ENCODE measurements at regions not wholly inside any gene's neighbourhood (a gene's known extent, or its start where the extent isn't known, plus 50 kb on each side); places are given as distances from the start of the nearest gene placed in this dataset.

DNA sequence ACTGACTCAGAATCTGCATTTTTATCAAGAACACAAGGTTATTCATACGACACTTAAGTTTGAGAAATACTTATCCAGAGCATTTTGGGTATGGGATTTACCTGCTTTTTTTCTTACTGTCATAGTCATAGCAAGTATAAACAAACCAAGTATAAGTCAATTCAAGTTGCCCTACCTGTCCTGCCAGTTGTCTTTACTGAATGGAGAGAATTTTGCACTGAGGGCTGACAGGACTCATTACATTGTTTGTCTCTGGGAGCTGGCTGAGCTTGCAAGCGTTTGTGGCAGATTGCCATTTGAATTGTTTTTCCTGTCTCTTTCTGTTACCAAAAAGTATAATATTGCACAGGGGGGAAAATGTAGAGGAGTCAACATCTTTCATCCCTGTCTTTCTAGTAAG, 278.9 kb upstream of the MAGEC2 start:
- DNase-seq, result no peak
- no CpG with 5 or more reads among the region's 2 CpGs for WGBS, 2 experiments (ENCODE audit: extremely low coverage in 2 of 2, insufficient read length in 1 of 2)
- CTCF ChIA-PET, result no interaction called here

More for the DNA sequence above, 278.9 kb upstream of the MAGEC2 start:
- H4K20me1 ChIP-seq (ENCODE audit: insufficient read depth, low read length), result no peaks in the 10 kb centered on the region
- H4K5ac ChIP-seq (ENCODE audit: low read depth, low read length), result no peak overlapping the region
- no peak for ATAC-seq (ENCODE audit: low read depth)
- no peak overlapping the region for H3K27ac ChIP-seq (ENCODE audit: insufficient read depth, low read length)
- intact Hi-C loops (cut with micrococcal nuclease) (no loop called here), dilution Hi-C loops (cut with HindIII; ENCODE audit: low sequenced_read_pairs, unreplicated experiment) (no loop called here), in situ Hi-C loops (cut with MboI; ENCODE audit: low sequenced_read_pairs) (no loop called here)
- no peak overlapping the region for H3K14ac ChIP-seq (replicated peaks; ENCODE audit: low read depth, low read length)
- no peaks in the 10 kb centered on the region for H3K27me3 ChIP-seq (ENCODE audit: control insufficient read depth, insufficient read depth, low read length)
- H3K4ac ChIP-seq (ENCODE audit: low read depth, low read length), result no peak overlapping the region
- H3K56ac ChIP-seq (ENCODE audit: extremely low read depth, insufficient read depth, low read length), result no peak overlapping the region
- no peak overlapping the region for H3K23ac ChIP-seq (ENCODE audit: low read depth, low read length)
- no peak overlapping the region for H3K4me2 ChIP-seq (ENCODE audit: low read depth, low read length)
- no peak overlapping the region for H3K4me3 ChIP-seq (ENCODE audit: insufficient read depth, low read depth, low read length)
- no peaks in the 10 kb centered on the region for H3K4me1 ChIP-seq (ENCODE audit: control insufficient read depth, insufficient read depth, low read length)
- no peak overlapping the region for H3K9ac ChIP-seq (ENCODE audit: low read depth, low read length)
- H3K18ac ChIP-seq (ENCODE audit: low read depth, low read length), result no peak overlapping the region
- H3K79me1 ChIP-seq (ENCODE audit: low read depth in 1 of 2, low read length in 2 of 2), result no peaks in the 10 kb centered on the region
- BruUV-seq (replicated peaks), result no TSS peak
- POLR2A ChIA-PET (ENCODE audit: unreplicated experiment), result no interaction called here
- TF ChIP-seq, protein P1, sequence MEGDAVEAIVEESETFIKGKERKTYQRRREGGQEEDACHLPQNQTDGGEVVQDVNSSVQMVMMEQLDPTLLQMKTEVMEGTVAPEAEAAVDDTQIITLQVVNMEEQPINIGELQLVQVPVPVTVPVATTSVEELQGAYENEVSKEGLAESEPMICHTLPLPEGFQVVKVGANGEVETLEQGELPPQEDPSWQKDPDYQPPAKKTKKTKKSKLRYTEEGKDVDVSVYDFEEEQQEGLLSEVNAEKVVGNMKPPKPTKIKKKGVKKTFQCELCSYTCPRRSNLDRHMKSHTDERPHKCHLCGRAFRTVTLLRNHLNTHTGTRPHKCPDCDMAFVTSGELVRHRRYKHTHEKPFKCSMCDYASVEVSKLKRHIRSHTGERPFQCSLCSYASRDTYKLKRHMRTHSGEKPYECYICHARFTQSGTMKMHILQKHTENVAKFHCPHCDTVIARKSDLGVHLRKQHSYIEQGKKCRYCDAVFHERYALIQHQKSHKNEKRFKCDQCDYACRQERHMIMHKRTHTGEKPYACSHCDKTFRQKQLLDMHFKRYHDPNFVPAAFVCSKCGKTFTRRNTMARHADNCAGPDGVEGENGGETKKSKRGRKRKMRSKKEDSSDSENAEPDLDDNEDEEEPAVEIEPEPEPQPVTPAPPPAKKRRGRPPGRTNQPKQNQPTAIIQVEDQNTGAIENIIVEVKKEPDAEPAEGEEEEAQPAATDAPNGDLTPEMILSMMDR (conservative IDR thresholded peaks at IDR 0.05; ENCODE audit: low read depth, low read length), result no peak
- TF ChIP-seq SMC3 (IDR thresholded peaks at IDR 0.05; ENCODE audit: low read depth, low read length), result no peak
- TF ChIP-seq, protein P2, sequence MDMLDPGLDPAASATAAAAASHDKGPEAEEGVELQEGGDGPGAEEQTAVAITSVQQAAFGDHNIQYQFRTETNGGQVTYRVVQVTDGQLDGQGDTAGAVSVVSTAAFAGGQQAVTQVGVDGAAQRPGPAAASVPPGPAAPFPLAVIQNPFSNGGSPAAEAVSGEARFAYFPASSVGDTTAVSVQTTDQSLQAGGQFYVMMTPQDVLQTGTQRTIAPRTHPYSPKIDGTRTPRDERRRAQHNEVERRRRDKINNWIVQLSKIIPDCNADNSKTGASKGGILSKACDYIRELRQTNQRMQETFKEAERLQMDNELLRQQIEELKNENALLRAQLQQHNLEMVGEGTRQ (IDR thresholded peaks at IDR 0.05; ENCODE audit: low read depth, low read length), result no peak
- no peak for TF ChIP-seq ELK1 (IDR thresholded peaks at IDR 0.05; ENCODE audit: borderline replicate concordance, low read depth, low read length)
- TF ChIP-seq MAFK (IDR thresholded peaks at IDR 0.05; ENCODE audit: low read depth, low read length), result no peak
- TF ChIP-seq NFE2L2 (IDR thresholded peaks at IDR 0.05; ENCODE audit: low read depth, low read length), result no peak
- TF ChIP-seq RFX5 (IDR thresholded peaks at IDR 0.05; ENCODE audit: low read depth, low read length), result no peak
- TF ChIP-seq POLR2A (IDR thresholded peaks at IDR 0.05; ENCODE audit: low read depth, low read length), result no peak
- no peak for TF ChIP-seq CEBPB (IDR thresholded peaks at IDR 0.05; ENCODE audit: low read depth, low read length)
- TF ChIP-seq BHLHE40 (IDR thresholded peaks at IDR 0.05; ENCODE audit: low read depth, low read length), result no peak
- TF ChIP-seq MXI1 (IDR thresholded peaks at IDR 0.05; ENCODE audit: borderline replicate concordance, low read depth, low read length), result no peak
- TF ChIP-seq RCOR1 (IDR thresholded peaks at IDR 0.05; ENCODE audit: insufficient replicate concordance, low read length), result no peak
- no peak for TF ChIP-seq CHD1 (IDR thresholded peaks at IDR 0.05; ENCODE audit: low read depth, low read length)
- no peak for TF ChIP-seq MAZ (IDR thresholded peaks at IDR 0.05; ENCODE audit: borderline replicate concordance, low read depth, low read length)
- TF ChIP-seq FOS (IDR thresholded peaks at IDR 0.05; ENCODE audit: low read depth, low read length), result no peak
- no peak overlapping the region for H2AK9ac ChIP-seq (replicated peaks; ENCODE audit: low read depth, low read length, poor library complexity)
- no peak overlapping the region for H2AFZ ChIP-seq (replicated peaks; ENCODE audit: low read length, poor library complexity)
- H3K9me3 ChIP-seq (ENCODE audit: control insufficient read depth, insufficient read depth, low read length), result no peaks in the 10 kb centered on the region
- H4K91ac ChIP-seq (ENCODE audit: insufficient read depth, low read depth, low read length), result no peak overlapping the region
- no peak overlapping the region for H2BK20ac ChIP-seq (ENCODE audit: low read depth, low read length)
- H4K8ac ChIP-seq (ENCODE audit: low read depth in 2 of 2, low read length in 2 of 2), result no peak overlapping the region
- no peaks in the 10 kb centered on the region for H3K36me3 ChIP-seq (ENCODE audit: control insufficient read depth, insufficient read depth, low read length)
- H2BK15ac ChIP-seq (ENCODE audit: low read depth, low read length), result no peak overlapping the region
- no peak overlapping the region for H2AK5ac ChIP-seq (ENCODE audit: low read depth, low read length)
- no peaks in the 10 kb centered on the region for H3K9me1 ChIP-seq (ENCODE audit: insufficient read depth, low read length)
- no peak overlapping the region for H2BK120ac ChIP-seq (ENCODE audit: low read depth, low read length)
- H2BK5ac ChIP-seq (ENCODE audit: low read depth, low read length, poor library complexity, severe bottlenecking), result no peak overlapping the region

Data from IMR-90 (cell line).